GM19468 (cell line): ENCODE measurements at regions not wholly inside any gene's neighbourhood (a gene's known extent, or its start where the extent isn't known, plus 50 kb on each side); places are given as distances from the start of the nearest gene placed in this dataset.
"Not testable (repeated sequence)": the region's sequence is repeated elsewhere in the genome, so short reads cannot be mapped to it uniquely, and the experiment has no call there.

Experiments used
- ATAC-seq: cut with Tn5 transposase; IDR thresholded peaks from one replicate; pipeline ENCODE4 v1.9.1; 2021; ENCODE audit warnings: mild to moderate bottlenecking, moderate library complexity, moderate number of reproducible peaks; ENCODE audit not compliant: unreplicated experiment; ENCODE audit errors: extremely low read depth

DNA sequence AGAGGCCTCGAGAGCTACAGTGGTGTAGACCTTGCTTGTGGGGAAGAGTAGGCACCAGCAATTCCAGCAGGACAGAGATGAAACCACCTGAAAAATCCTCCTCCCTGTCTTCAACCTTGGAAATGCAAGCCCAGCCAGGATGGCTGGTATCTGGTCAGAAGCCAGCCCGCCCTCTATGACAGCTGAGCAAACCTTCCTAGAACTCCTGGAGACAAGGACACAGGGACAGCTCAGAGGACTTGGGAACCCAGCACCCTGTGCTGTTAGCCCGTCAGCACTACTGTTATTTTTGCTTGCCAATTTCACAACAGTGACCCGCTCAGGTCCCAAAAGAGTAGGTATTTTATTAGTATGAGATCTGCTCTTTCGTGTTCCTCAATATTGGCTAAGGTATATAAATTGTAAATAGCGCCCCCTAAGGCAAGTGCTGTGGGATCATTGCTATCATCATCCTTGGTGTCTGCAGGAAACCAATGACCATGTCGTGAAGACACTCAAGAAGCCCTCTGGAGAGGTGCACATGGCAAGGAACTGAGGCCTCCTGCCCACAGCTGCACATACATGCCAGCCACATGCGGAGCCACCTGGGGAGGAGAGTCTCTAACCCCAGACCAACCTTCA is 156.5 kb upstream of the CHST15 start:
- ATAC-seq: no peak

DNA sequence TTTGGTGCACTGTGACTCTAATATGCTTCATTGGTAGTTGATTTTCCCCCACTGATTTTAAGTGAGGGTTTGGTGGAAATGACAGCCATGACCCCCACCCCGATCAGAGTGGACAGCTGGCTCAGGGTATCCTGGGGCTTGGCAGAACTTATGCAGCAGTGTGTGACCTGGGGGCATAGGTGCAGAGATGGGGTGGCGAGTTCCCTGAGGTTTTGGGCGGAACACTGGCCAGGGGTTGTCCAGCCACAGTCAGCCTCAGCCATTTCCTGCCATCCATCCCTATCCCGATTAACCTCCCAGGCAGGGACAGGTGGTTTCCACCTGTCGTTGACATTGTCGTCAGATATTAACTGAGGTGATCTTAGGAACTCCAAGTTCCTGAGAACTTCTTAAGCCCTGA is 155.8 kb upstream of the CHST15 start:
- ATAC-seq: no peak

DNA sequence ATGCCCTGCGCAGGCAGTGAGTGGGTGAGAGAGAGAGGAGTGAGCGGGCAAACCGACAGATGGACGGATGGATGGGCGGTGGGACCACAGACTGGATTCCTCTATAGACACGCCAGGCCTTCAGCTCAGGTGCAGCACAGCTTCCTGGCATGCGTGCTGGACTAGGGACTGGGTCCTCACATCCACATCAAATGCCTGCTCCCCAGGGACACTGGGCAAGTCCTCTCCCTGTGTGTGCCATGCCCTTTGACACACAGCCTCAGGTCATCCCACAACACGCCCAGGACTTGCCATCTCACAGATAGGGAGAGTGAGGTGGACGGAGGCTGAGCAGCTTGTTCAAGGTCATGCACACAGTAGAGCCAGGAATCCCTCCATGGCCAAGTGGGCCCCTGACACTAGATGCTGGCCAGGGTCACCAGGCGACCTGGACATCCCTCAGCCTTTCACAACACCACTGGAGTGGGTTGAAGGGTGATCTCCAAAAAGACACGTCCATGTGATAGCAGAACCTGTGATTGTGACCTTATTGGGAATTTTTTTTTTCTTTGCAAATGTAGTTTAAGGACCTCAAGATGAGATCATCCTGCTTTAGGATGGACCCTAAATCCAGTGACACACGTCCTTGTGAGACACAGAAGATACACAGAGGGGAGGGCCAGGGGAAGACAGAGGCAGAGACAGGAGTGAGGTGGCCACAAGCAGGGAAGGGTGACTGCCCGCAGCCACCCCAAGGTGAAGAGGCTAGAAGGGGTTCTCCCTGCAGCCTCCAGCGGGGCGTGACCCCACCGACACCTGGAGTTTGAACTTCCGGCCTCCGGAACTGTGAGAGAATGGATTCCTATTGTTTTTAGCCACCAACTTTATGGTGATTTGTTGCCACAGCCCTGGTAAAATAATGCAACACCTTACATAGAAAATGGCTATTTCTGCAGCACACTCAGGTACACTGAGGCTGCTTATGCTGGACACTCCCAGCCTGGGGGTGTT is 155.0 kb upstream of the CHST15 start:
- no peak for ATAC-seq

DNA sequence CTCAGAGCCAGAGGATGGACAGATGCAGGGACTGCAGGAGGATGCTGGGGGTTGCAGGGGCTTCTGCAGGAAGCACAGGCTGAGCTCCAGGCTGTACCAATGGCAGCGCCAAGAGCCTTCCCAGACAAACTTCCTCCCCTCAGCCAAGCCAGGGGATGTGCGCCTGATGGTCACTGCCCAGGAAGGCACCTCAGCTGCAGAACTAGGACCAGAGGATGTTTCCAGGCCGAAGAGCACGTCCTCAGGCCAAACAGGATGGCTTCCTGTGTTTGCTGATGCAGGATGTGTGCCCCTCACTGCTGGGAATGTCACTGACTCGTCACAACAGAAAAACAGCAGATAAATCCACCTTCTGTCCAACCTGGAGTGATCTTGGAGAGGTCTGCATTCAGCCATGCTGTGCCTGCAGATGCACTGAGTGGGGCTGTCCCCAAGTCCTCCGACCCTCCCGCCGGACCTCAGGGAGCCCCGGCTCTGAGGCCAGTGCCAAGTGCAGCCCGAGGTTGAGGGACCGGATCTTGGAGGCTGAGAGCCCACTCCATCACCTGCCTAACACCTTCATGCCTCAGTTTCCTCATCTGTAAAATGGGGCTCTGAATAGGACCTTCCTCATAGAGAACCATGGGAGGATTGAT is 152.5 kb upstream of the CHST15 start:
- no peak for ATAC-seq

DNA sequence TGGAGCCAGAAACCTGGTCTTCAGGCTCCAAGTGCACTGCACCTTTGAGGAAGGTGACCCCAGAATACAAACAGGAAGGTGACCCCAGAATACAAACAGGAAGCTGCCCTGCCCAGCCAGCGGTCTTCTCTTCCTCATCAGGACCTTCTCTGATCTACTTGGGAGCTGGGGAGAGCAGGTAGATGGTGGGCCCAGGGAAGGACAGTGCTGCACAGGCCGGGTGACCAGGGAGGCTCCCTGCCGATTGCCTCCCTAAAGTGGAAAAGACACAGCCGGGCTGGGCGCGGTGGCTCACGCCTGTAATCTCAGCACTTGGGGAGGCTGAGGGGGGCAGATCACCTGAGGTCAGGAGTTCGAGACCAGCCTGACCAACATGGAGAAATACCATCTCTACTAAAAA is 151.8 kb upstream of the CHST15 start:
- no peak for ATAC-seq

DNA sequence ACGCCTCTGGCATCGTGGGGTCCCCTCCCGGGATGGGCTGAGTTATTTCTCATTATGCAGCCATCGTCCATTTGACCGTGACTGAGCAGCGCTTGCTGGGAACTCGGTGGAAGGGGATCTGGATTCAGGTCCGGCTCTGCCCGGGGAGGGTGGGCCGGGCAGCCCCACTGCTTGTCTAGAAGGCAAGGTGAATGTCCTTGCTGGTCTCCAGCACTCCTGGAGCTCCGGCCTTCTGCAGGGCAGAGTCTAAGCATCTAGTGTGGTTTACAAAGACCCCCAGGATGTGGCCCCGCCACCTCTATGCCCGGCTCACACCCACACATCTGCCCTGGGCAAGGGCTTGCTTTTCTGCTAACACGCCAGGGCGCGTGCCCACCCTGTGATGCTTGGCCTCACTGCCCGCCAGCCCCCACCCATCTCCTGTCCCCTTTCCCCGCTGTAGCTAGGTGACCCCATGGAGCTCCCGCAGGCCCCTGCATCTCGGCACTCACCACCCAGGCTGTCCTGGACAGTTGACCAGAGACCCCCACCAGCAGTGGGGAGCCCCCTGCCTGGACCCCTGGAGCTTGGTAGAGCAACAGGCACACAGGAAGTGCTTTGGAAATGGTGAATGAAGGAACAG is 151.0 kb upstream of the CHST15 start:
- no peak for ATAC-seq

DNA sequence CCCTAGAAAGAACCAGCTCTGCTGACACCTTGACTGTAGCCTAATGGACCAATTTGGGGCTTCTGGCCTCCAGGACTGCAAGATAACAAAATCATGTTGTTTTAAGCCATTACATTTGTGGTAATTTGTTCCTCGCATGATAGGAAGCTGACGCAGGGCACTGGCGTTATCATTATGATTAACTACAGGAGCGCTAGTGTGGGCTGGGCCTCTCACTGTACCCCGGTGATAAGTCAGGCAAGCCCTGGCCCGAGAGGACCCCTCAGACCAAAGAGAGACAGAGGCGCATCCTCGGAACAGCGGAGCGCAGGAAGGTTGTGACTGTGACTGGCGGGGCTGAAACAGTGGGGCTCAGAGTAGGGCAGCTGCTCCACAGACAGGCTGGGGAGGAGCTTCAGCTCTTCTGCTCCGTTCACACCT is 150.3 kb upstream of the CHST15 start:
- ATAC-seq: no peak

DNA sequence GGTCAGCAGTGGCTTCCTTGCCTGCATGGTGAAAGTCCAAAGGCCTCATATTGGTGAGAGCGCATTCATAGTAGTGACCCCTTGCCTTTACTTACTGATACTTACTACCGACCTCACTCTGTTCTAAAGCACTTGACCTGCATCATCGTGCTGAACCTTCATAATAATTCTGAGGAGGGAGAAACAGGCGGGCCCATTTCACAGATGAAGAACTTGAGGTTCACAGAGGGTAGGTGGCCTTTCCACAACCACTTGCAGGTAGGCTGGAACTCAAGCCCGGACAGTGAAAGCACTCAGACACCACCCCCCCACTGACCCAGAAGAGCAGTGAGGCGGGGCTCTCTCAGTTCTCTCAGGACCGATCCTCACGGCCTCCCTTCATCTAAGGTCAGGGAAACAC is 149.4 kb upstream of the CHST15 start:
- ATAC-seq: no peak

DNA sequence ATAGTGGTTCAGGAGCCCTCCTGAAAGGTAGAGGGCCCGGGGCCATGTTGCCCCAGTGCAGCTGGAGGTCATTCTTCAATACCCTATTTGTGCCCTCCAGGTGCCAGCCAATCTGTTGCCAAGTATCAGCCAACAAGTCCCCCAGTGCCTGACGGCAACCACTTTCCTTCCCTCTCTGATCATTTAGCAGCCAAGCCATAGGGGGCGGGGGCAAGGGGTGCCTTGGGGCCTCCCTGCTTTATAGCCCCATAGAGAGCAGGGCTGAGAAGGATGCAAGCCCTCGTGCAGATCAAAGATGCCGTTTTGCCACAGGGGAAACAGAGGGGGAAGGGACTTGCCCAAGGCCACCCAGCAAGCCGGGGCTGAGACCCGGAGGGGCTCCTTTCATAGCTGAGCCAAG is 149.0 kb upstream of the CHST15 start:
- ATAC-seq: no peak

DNA sequence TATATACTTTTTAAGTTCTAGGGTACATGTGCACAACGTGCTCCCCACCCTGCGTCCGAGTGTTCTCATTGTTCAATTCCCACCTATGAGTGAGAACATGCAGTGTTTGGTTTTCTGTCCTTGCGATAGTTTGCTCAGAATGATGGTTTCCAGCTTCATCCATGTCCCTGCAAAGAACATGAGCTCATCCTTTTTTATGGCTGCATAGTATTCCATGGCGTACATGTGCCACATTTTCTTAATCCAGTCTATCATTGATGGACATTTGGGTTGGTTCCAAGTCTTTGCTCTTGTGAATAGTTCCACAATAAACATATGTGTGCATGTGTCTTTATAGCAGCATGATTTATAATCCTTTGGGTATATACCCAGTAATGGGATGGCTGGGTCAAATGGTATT is 148.1 kb upstream of the CHST15 start:
- ATAC-seq: not testable (repeated sequence)

DNA sequence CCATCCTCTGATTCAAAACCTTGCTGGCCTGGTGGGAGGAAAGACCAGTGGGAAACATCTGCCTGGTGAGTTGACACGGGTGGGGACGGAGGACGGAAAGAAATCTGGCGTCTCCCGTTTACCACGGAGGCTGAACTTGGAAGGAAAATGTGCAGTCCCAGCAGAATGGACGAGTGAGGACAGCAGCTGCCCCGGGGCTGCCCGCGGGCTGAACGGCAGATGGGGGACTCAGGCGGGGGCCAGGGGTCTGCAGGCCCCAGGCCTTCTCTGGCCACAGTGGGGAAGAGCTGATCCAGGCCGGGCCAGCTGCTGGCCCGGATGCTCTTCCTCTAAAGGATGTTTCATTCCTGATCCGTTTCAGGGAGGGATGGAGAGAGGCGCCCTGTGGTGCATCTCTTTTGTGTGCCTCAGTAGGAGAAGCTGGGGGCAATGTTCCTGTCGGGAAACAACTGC is 147.5 kb upstream of the CHST15 start:
- no peak for ATAC-seq

DNA sequence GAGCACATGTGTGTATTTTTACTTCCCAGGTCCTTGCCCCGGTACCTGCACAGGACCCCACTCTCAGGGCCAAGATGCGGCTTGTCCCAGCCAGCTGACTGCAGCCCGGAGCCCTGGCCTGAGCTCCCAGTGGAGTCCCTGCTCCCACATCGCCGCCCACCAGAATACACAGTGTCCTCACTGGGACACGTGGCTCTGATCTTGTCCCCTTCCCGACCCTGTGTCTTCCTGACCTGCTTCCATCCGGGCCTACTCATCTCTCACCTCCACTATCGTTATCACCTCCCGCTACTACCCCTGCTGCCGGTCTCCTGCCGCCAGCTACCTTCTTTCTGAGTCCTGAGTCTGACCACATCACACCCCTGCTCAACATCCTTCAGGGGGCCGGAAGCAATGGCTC is 146.3 kb upstream of the CHST15 start:
- no peak for ATAC-seq

DNA sequence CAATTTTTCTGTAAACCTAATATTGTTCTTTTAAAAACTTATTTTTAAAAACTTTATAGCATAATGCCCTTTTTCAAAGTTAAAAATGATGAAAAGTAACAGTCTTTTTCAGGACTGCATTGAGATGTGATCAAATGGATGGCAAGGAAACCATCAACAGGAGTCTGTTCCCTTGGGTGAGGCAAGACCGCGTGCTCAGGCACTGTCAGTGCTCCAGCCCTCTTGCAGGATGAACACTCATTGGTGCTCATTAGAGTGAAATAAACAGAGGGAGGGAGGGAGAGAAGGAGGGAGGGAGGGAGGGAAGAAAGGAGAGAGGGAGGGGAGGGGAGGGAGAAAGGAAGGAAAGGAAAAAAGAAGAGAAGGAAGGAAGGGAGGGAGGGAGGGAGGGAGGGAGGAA is 145.7 kb upstream of the CHST15 start:
- no peak for ATAC-seq

DNA sequence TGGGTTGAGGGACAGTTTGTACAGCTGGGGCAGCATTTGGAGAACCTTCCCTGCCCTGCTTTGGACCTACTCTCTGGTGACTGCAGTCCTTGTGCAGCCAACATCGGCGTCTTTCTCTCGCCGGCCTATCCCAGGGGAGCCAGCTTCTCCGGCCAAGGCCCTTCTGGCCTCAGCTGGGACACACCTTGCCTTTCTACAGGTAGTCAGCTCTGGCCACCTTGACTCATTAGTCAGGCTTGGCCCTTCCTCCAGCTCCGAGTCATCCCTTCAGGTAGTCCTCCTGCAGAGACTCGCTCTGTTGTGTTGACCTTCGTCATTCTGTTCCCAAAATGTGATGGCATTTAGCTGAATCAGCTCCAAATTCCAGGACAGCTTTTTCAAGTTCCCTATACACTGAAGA is 145.0 kb upstream of the CHST15 start:
- no peak for ATAC-seq

DNA sequence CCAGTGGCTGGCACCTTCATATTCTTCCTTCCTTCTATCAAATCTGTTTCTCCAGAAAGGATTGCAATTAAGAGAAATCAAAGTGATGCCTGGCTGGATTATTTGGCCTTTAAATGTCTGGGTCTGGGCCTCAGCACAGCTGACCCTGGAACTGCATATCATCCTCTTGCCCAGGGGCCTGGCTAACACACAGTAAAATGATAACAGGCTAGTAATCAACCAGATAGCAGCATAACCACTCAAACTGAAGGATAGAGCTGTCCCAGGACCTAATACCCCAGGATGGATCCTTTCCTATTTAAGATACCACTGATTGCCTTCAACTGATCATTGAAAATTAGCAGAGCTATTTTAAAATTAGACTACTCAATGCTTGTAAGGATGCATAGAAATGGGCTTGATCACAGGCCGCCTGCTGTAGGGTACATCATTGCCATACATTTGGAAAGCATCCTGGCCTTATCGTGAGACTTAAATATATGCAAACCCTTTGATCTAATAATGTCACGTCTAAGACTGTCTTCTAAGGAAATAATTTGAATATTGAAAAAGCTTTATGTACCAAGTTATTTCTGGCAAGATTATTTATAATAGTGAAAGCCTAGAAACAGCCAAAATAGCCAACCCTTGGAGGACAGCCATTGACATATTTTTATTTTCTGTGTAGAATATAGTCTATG is 144.0 kb upstream of the CHST15 start:
- ATAC-seq: no peak

DNA sequence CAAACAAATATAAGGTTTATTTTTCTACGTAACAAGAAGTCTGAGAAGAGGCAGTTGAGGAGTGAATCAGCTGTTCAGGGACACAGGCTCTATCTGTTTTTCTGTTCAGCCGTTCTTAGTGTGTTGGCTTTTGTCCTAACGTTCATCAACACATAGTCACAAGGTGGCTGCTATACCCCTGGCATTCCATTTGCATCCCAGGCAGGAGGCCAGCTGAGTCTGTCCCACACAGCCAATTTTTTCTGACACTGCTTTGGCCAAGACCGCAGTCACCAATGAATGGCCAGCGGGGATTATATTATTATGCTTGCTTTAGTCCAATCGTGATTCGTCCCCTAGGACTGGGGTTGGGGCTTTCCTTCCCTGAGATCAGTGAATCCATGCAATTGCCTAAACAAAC is 143.4 kb upstream of the CHST15 start:
- no peak for ATAC-seq

DNA sequence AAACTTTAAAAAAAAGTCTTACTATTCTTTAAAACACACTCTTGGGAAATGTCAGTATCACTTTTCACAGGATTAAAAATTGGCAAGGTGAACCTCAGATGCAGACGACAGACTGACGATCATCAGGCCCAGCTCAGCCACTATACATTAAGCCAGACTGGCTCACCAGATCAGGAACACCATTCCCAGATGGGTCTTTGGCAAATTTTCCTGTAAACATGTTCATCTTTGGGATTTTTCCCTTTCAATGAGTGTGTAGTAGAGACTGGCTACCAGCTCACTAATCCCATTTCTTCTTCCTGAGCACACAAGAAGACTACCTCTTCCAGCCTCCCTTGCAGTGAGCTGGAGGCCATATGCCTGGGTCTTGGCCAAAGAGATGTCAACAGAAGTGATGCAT is 142.7 kb upstream of the CHST15 start:
- no peak for ATAC-seq

DNA sequence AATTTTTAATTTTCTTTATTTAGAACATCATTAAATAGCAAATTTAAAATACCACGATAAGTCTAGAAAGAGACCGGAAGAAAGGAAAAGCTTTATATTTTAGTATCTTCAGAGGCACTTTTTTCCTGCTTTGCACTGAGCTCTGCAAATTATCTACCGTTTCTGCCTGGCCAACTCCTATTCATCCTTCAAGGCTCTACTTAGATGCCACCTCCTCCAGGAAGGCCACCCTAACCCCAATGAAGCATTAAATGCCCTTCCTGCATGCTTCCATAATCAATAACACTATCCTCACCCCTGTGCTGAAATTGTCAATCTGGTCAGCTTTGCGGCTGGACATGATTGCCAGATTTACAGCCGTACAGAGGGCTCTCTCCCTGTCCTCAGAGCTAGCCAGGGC is 141.8 kb upstream of the CHST15 start:
- ATAC-seq: no peak

DNA sequence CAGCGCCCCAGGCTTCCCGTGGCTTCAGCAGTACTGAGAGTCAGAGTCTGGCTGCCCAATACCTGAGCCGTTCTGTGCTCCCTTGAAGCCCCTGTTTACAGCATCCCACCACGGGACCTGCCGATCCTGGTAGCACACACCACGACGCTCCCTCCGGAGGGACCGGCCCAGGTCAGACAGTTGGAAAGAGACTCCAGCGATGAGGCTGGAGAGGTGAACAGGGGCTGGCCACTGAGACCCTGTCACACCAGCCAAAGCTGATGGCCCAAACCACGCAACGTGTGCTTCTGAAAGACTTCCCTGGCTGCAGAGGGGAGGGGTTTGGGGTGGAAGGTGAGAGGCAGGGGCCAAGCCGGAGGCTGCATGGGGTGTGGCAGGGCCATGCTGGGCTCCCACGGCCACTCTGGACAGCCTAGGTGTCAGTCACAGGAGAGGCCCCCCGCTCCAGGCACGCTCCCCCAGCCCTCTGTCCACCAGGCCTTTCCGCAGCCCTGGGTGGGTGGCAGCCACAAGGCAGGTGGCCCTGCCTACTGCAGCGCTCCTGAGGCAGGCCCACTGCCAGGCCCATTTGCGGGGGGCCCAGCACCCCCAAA is 140.2 kb upstream of the CHST15 start:
- ATAC-seq: no peak
